Medulla oblongata (tissue), 1 donor: ENCODE measurements at regions not wholly inside any gene's neighbourhood (a gene's known extent, or its start where the extent isn't known, plus 50 kb on each side); places are given as distances from the start of the nearest gene placed in this dataset.

Experiments
- DNase-seq: peaks from one replicate; pipeline ENCODE4 v3.0.0-alpha.2; 2015; ENCODE audit errors: extremely low spot score

GRCh38 chr4:151606061-151606460 lies 154.7 kb downstream of the GATB start:
- no peak for DNase-seq

- DNase-seq = no peak
These were observed 150.6 kb downstream of the GATB start for GRCh38 chr4:151610229-151610628.

- no peak for DNase-seq
These were observed 148.8 kb downstream of the GATB start for GRCh38 chr4:151611960-151612359.

- DNase-seq = no peak
These were observed 147.5 kb downstream of the GATB start for GRCh38 chr4:151613290-151613689.

GRCh38 chr4:151614561-151614960 lies 146.2 kb downstream of the GATB start:
- DNase-seq = no peak

GRCh38 chr4:151618858-151619257 lies 141.9 kb downstream of the GATB start:
- no peak for DNase-seq

GRCh38 chr4:151620066-151620465 lies 140.7 kb downstream of the GATB start:
- DNase-seq = no peak
